CD4-positive, alpha-beta T cell treated with Interleukin-4 for 1 hour (primary cell): ENCODE measurements at regions not wholly inside any gene's neighbourhood (a gene's known extent, or its start where the extent isn't known, plus 50 kb on each side); places are given as distances from the start of the nearest gene placed in this dataset.

Experiments
- DNase-seq, 2 donors: peaks; one replicate each; pipeline ENCODE4 v3.0.0-alpha.2; 2020 to 2022

DNA sequence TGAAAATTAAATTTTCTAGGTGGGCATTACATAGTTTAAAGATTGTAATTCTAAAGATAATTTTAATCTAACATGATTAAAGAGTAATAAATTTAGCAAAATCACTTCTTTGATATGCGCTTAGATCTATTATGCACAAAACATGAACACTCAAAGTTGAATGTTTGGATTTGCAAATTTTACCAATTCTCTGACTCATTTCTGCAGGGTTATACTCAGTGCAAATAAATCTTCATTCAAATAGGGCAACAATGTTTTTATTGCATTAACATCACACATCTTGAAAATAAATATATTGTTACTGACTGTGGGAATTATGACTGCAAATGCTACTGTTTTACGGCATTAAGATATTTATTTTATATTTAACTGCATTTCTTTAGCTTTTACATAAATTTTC, 110.7 kb downstream of the OGFRL1 start:
- no peak for DNase-seq

DNA sequence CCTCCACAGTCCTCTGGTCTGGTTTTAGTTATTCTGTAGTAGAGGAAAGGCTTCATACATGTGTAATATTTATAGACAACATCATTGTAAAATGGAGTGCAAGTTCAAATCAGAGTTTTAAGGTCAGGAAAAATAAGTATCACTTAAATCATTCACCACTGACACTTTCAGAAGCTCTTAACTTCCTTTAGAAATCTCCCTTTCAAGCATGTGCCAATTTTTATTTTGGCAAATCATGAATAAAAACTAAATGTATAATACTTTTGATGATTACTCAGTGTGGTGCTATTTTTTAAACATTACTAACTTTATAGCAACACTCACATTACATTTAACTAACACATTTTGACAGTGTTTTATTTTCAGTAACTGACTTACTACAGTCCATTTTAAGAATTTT, 112.2 kb downstream of the OGFRL1 start:
- no peak for DNase-seq

DNA sequence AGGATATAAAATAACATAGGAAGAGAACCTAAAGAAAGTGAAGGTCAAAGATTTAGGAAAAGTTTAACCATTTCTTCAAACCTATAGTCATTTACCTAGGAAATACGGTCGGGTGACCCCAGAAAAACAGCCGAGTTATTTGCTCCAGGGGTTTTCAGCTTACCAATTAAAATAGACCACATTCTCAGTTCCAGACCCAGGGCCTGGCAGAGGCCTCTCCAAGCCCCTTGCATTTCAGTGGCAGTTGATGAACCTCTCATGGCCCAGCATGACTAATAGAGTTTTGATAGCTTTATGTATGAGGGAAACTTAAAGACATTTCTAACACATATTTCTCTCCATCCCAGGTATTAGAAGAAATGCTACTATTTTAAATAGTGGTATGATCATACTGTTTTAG, 113.5 kb downstream of the OGFRL1 start:
- DNase-seq = no peak

DNA sequence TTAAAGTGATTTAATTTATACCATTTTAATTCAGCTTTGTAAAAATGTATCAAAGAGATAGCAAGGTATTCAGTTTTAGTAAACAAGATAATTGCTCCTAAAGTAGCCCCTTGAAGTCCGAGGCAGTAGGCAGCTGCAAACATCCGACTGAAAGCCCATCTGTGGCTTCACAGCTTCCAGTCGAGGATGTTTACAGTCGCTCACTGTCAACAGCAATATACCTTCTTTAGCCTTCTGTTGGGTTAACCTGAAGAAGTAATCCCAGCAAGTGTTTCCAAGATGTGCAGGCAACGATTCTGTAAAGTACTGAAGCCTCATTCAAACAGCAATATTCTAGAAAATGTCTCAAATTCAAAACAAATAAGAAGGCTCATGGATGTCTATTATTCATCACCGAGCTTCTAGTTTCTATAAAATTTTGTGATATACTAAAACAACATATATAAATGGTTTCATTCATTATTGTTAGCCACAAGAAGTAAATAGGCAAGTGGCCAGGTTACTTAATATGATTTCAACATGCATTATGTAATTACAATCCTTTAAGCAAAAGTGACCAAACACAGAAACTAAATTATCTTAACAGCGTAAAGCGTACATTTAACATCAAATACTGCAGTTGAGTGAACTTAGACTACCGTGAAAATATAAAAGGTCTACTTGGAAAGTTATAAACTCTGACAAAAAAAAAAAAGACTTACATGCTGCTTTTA, 115.0 kb downstream of the OGFRL1 start:
- no peak for DNase-seq

DNA sequence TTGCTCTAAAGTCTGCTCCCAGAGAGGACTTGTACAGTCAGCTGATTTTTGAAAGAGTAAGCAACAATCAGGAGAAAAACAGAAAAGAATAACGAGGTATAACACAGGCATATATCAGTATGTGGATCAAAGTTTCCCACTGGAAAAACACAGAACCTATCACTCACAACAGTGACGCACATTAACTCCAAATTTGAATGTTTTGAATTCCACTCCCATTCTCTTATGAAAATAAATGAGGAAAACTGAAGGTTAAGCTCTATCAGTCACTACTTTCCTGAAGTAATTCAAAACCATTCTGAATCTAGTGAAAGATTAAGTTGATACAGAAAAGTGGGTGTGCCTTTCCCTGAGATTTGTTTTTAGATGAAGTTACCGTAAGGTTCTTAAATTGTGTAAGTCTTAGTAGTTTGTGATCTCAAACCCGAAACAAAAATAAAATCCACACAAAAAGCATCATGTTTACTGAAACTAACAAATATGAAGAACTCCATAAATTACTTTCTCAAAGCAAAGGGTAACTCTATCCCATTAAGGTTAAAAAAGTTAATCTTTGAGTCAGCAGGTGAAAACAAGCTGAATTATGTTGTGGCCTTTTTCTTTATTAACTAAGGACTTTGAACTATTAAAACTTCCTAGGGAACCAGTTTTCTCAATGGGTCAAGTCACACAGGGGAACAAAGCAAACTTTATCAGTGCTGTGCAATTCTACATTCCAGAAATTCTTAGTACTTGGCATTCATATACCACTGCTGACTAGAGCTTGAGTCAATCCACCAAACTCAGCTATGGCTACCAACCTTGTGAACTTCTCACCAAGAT, 115.7 kb downstream of the OGFRL1 start:
- DNase-seq = no peak

DNA sequence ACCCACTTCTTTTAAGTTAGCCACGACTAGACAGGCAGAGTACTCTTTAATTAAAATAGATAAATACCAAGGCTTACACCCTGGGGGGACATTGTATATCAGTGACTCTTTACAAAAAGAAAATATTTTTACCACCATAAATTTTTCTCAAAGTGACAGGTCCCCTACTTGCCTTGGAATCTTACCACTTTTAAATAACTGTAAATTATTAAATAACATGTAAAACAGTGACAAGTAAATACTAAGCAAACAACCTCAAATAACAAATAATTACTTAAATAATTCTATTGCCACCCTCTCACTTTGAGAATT, 116.3 kb downstream of the OGFRL1 start:
- no peak for DNase-seq

DNA sequence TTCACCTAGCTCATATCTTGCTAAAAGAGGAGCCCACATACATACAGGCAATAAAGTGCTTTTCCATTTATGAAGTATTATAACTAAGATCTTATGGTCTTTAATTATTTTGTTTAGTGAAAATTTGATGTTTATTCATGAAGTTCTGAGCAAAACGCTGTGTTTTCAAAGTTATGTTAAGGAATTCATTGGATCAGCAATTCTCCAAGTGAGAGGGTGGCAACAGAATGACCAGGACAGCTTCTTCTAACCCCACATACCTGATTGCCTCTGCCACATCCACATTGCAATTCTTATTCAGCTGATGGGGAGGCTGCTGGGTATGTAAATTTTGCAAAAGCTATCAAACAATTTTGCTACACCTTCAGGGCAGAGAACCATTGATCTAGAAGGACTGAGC, 116.8 kb downstream of the OGFRL1 start:
- DNase-seq = no peak

DNA sequence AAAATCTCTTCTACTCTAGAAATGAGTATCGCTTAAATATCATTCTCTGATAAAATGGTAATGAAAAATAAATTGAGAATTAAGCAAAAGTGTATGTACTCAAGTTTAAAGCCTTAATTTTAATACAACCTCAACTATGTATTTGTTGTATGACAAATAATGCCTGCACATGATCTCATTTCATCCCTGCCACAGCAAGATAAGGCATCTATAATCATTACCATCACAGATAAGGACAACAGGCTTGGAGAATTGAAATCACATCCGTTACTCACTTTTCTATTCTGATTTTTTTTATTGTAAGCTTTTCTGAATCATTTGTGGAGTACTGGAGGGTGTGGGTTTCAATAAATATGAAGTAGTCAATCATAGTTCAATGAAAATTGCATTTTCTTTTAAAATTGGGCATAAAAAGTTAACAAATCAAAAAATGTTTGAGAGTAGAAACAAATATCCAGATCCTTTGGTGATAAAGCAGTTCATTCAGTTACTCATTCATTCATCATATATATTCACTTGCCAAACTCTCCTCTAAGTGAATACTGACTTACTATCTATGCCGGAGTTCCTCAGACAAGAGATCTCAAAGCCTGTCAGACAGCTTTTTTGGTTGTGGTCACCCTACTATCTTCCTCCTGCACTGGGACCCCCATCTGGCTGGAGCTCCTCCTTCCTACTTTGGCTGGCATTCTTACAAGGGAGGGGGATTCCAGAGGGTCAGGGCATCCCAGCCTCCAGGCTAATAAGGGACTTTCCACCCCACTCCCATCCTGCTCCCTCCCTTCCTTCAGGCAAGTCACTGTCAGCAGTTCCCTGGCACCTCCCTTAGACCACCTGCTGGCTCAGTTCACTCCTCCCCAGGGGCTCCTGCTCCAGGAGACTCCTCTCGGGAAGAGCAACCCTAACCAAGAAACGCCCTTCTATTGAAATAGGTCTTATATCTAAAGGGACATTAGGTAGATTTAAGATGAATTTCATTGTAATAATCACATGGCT, 118.6 kb downstream of the OGFRL1 start:
- no peak for DNase-seq

DNA sequence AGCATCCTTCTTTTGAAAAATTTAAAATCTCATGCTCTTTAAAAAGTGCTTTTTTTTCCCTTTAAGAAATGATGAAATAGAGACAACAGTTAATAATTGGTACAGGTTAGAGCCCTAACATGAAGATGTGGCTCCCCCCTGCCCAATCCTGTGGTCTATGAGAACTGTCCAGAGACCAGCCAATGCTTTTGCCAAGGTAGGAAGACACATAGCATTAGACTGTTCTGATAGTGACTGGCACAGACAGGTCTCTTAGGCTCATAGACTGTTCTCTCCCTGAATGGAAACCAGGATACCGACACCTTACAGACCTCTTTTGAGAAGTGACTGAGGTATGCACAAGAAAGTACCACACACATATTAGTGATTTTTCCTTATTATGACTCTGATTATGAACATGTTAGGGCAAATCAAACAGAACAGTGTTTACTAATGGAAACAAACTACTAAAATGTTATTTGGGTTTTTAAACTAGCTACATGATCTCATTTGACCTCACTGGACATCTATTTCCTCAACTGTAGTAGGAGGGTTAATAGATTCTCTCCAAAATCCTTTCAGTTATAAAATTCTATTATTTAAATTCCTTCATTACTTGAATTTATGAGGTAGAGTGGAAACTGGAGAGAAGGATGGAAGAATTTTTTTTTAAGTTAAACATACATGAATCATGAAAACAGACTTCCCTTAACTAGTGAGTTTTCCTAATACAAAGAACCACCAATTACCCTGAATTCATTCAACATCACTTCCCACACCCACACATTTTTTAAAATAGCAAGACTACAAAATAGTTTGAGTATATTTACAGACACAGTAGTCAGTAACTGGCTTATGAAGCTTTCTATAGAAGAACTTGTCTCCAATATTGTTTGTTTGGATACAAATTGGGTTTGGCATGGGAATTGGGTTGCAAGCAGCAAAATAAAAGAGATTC, 120.4 kb downstream of the OGFRL1 start:
- DNase-seq = no peak

DNA sequence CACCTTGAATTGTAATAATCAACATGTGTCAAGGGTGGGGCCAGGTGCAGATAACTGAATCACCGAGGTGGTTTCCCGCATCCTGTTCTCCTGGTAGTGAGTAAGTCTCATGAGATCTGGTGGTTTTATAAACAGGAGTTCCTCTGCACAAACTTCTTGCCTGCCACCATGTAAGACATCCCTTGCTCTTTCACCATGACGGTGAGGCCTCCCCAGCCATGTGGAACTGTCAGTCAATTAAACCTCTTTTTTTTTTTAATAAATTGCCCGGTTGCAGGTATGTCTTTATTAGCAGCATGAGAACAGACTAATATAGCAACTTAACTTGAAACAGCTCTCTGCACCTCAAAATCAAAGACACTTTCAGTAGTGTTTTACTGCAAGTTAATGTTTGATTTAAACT, 121.6 kb downstream of the OGFRL1 start:
- no peak for DNase-seq

DNA sequence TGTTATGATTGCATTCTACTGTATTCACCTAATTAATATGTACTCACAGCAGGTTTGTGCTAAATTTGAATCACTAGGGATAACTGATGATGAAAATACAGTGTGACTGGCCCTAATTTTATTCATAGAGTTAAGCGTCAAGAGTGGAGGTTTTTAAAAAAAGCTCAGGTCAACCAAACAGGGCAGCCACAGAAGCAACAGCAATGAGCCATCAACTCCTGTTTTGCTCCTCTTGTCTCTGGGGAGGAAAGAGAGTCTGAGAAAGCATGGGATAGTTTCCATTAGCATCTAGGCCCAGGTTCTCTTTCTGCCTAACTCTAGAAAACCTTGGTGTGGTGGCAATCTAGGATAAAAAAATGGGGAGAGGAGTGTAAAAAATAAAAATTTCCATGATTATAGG, 122.1 kb downstream of the OGFRL1 start:
- DNase-seq = no peak

DNA sequence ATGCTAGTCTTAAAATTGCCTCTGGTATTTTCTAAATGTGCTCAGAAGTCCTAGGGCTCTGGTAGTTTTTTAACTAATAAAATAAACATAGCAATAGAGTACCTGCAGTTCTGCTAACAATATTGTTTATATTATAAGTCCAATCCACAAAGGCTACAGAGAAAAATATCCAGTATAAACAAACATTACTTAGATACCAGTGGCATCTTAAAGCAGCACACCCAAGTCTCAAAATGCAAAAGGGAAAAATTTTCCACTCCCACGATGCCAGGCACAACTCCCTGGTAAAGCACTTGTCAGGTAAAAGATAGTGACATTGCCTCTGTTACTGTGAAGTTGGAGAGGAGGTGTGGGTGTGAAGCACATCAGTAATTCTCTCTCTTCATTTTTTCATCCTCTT, 123.3 kb downstream of the OGFRL1 start:
- DNase-seq = no peak

DNA sequence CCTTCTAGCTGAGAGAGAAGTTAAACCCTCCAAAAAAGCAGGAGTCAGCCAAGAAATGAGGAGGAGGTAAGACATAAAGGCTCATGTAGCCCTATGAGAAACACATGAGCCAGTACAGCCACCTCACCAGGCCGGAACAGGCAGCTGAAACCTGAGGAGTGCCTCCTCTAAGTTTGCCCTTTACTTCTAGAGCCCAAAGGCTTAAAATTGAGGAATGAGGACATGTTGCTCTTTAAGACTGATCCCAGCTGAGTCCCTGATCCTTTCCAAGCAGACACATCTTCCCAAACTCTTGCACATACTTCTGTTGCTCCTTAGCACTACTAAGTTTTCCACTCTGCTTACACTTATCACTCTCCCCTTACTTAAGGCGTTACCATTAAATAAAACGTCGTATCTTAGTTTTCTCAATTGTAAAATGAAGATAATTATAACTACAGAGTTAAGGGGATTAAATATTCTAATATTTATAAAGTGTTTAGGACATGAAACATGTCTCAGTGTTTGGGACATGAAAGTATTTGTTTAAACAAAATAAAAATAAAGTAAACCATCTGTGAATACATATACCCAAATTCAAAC, 124.0 kb downstream of the OGFRL1 start:
- DNase-seq = no peak

DNA sequence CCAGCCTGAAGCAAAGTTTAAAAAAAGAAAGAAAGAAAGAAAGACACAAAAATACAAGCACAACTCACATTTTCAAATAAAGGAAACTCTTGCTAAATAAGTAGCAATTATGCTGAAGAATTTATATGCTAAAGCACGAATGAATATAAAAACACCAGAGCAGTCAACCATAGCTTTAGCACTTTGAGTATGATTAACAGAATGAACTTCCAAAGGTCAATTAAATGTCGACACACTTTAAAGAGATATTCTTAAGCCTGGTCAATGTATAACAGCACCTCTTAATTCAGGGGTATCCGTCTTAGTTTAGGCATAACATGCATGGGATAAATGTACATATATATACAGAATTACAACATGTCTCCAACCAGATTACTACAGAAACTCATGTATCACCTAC, 125.9 kb downstream of the OGFRL1 start:
- no peak for DNase-seq

DNA sequence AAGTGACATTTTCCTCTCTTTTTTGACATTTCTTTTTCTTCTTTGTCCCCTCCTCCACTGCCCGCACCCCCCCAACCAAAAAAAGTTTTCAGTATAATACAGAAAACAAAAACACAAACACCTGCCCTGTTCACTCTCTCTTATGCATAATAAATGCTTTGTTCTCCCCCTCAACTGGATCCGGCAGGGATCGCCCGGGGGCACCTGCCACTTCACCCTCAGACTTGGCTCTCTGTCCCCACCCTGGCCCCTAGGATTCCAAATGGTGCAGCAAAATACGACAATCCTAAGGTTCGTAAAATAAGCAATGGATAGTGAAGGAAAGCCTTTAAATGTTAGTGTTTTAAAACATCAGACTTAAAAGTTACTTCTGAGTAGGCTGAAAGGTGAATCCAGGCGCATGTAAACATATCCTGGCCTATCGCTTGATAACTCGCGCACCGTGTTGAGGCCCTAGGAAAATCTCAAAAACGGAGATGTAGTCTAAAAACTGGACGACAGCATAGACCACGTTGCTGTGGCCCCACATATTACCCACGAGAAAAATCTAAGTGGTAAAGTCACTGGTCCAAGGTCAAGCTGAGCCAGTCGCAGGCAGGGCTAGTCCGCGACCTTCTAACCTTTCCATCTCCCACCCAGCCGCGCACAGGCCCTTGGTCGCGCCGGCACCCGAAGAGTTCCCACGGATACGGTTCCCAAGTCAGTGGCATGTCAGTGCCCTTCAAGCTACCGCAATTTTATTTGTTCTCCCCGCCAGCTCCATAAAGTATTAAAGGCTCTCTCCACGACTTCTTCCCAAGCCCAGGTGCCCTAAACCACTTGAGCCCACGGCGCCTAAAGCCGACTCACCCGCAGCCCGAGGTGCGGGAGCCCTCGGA, 130.8 kb downstream of the OGFRL1 start:
- DNase-seq = no peak

DNA sequence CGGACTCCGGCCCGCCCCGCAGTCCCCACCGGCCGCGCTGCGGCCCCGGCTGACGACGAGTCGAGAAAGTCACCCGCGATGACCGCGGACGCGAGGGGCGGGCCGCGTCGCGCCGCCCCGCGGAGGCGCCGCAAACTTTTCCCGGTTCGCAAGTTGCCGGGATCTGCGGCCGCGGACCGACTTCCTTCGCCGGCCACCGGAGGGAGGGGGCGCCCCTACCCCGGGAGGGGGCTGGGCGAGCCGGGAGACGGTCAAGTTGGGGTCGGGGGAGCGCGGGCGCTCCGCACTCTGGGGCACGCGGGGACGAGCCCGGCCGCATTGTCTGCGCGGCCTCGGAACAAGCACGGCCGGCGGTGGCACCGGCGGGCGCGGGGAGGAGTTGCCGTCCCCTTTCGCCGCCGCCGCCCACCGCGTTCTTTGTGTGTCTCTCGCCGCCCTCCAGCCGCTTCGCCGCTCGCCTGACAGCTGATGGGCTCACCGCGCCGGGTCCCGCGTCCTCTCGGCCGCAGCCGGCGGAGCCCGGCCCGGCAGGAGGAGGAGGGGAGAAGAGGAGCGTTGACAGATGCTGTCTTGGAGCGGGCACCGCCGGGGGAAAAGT, 131.6 kb downstream of the OGFRL1 start:
- DNase-seq = no peak

DNA sequence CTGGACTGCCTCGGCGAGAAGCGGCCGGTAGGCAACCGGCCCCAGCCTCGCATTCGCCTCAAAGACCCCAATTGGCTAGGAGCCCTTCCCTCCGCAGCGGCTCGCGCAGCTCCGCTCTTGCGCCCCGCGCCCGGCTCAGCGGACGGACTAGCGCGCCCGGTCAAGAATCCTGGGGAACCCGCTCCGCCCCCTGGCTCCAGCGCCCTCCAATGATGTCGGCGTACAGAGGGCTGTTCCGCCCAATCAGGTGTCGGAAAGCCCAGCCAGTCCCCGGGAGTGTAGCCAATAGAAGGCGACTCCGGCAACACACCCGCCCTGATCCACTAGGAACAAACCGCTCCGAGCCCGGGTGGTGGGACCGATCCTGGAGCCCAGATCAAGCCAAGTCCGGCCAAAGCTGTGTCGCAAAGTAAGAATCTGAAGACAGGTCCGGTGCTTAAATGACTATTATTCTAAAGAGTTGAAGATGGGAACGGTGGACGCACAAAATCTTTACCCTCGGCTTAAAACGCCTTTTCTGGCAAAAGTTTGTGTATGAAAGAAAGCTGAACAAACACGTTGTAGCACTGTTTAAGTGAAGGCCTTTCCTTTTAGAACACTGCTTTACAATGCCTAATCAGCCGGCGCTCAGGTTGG, 132.2 kb downstream of the OGFRL1 start:
- peak; percentile 6 to 54 for DNase-seq

DNA sequence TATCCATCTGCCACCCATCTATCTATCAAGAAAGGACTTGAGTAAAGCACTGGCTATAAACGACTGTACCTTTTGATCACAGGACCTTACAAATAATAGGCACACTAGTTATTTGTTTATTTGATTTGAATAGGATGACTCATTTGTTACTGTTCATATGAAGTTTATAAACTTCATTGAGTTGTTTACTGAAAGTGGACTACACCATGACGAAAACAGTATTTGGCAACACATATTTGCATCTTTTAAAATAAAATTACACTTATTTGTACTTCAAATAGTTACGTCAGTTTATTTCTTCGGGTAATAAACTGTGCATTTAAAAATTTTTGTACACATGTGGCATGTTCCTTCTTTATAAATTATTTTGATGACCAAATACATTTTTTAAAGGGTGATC, 133.0 kb downstream of the OGFRL1 start:
- DNase-seq = no peak

DNA sequence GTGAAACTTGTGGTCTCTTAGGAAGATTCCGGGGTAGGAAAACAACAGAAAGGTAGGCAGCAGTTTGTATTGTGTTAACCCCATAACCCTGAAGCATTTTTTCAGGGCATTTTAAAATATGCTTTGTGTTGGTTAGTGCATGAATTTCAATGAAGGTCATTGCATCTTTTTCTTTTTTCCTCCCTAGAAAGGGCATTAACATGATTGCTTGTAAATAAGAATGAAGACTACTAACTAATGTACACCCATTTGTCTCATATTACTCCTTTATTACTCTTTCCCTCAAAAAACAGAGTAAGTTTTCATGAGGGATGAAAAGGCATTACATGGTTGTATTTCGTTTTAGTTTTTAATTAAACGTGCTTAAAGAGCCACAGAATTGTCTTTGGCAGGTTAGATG, 141.4 kb downstream of the OGFRL1 start:
- DNase-seq = no peak

DNA sequence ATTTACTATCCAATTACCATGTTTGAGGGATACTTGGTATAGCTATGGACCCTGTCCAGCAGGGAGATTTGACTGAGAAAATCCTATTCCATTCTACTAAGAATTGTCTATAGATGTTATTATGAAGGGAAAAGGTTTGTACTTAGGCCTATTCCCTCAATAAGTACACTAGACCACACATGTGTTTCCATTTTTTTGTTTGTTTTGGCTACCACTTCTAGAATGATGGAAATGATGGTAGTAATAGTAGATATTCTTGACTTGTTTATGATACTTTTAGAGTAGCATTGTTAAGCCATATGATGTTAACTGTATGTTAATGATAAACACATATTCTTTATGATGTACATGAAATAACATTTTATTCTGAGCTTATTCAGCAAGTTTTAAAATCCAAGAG, 144.8 kb downstream of the OGFRL1 start:
- DNase-seq = no peak
